ENCODE measurements at regions not wholly inside any gene's neighbourhood (a gene's known extent, or its start where the extent isn't known, plus 50 kb on each side); places are given as distances from the start of the nearest gene placed in this dataset.
"Not testable (repeated sequence)": the region's sequence is repeated elsewhere in the genome, so short reads cannot be mapped to it uniquely, and the experiment has no call there.

GRCh38 chr11:106152013-106152412 is 74.6 kb downstream of the AASDHPPT start:
- DNase-seq, result no peak

- DNase-seq, result no peak
These were observed 75.4 kb downstream of the AASDHPPT start for GRCh38 chr11:106152824-106153223.

GRCh38 chr11:106156290-106156937 is 79.0 kb downstream of the AASDHPPT start:
- DNase-seq, result peak; percentile 20

- DNase-seq, result no peak
These were observed 80.9 kb downstream of the AASDHPPT start for GRCh38 chr11:106158406-106158805.

GRCh38 chr11:106159836-106160235 is 82.4 kb downstream of the AASDHPPT start:
- no peak for DNase-seq

GRCh38 chr11:106160494-106160893 is 83.0 kb downstream of the AASDHPPT start:
- no peak for DNase-seq

- no peak for DNase-seq
These were observed 84.5 kb downstream of the AASDHPPT start for GRCh38 chr11:106161775-106162634.

GRCh38 chr11:106167085-106167484 is 89.6 kb downstream of the AASDHPPT start:
- DNase-seq, result no peak

- DNase-seq, result no peak
These were observed 95.0 kb downstream of the AASDHPPT start for GRCh38 chr11:106172386-106172991.

- DNase-seq, result no peak
These were observed 95.8 kb downstream of the AASDHPPT start for GRCh38 chr11:106173291-106173690.

GRCh38 chr11:106174003-106174402 is 96.5 kb downstream of the AASDHPPT start:
- not testable (repeated sequence) for DNase-seq

GRCh38 chr11:106176817-106177216 is 99.4 kb downstream of the AASDHPPT start:
- no peak for DNase-seq

- DNase-seq, result no peak
These were observed 99.8 kb downstream of the AASDHPPT start for GRCh38 chr11:106177311-106177710.

- DNase-seq, result no peak
These were observed 100.9 kb downstream of the AASDHPPT start for GRCh38 chr11:106178361-106178760.

GRCh38 chr11:106179048-106179447 is 101.6 kb downstream of the AASDHPPT start:
- DNase-seq, result no peak

- no peak for DNase-seq
These were observed 109.2 kb downstream of the AASDHPPT start for GRCh38 chr11:106186630-106187029.

- DNase-seq, result no peak
These were observed 110.5 kb downstream of the AASDHPPT start for GRCh38 chr11:106187860-106188456.

- DNase-seq, result no peak
These were observed 116.5 kb downstream of the AASDHPPT start for GRCh38 chr11:106193956-106194355.

GRCh38 chr11:106197438-106197837 is 120.0 kb downstream of the AASDHPPT start:
- DNase-seq, result no peak

- DNase-seq, result no peak
These were observed 125.6 kb downstream of the AASDHPPT start for GRCh38 chr11:106202935-106203620.

- DNase-seq, result no peak
These were observed 131.3 kb downstream of the AASDHPPT start for GRCh38 chr11:106208760-106209159.

GRCh38 chr11:106212081-106212480 is 134.6 kb downstream of the AASDHPPT start:
- no peak for DNase-seq

GRCh38 chr11:106216281-106216680 is 138.8 kb downstream of the AASDHPPT start:
- DNase-seq, result no peak

Data from hematopoietic multipotent progenitor cell treated with erythropoietin and hydrocortisone succinate and interleukin-3 and kit ligand, for 8 days (in vitro differentiated cells).